ENCODE measurements at regions not wholly inside any gene's neighbourhood (a gene's known extent, or its start where the extent isn't known, plus 50 kb on each side); places are given as distances from the start of the nearest gene placed in this dataset.
"Not testable (repeated sequence)": the region's sequence is repeated elsewhere in the genome, so short reads cannot be mapped to it uniquely, and the experiment has no call there.

DNA sequence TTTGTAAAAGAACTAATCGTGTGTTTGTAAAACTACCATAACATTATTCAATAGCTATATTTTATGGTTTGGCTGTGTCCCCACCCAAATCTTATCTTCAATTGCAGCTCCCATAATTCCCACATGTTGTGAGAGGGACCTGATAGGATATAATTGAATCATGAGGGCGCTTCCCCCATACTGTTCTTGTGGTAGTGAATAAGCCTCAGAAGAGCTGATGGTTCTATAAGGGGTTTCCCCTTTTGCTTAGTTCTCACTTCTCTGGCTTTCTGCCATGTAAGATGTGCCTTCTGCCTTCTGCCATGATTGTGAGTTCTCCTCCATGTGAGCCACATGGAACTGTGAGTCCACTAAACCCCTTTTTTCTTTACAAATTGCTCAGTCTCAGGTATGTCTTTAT, 1372.3 kb downstream of the AMY1C start:
- no peak for ATAC-seq
- intact Hi-C loops (cut with DNase I): no loop called here
- no peak for DNase-seq (ENCODE audit: low spot score)

DNA sequence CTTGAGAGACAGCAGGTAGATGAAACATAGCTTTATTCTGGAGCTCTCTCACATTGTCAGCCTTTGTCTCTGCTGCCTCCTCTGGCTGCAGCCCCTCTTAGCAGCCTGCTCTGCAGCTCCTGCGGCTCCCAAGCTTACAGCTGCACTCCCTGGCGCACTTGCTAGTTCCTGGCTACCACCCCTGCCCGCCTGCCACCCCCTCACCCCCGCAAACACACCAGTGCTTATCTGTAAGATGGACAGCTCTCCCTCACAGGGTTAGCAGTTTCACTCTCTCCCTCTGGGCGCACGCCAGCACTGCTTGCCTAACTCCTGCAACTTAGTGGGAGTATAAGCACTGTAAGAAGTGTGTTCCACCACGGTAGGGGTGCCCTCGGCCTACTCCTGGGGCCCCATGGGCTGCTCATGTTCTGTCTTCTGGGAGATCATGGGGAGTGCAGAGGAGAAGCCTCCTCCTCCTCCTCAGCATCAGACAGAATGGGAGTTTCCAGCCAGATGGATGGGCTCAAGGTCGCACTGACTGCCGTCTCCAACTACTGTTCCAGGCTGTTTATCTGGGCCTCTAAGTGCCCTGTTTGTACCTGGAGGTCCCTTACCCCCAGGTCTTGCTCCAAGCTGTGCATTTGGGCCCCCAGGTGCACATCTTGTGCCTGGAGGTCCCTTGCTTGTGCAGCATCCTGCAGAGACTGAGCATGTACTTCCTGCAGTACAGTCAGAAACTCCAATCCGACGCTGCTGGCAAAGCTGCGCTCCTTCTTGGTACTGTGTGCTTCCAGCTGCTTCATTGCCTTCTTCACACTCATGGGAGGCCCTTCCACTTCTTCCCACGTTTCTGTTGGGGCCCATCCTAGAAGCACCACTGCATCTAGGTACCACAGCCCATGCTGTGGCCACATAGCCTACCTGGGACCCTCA, 1388.1 kb downstream of the AMY1C start:
- DNase-seq (ENCODE audit: low spot score) (no peak), ATAC-seq (peak; percentile 45)
- intact Hi-C loops (cut with DNase I): no loop called here

- DNase-seq (ENCODE audit: low spot score): no peak
- intact Hi-C loops (cut with DNase I): no loop called here
- ATAC-seq: peak; percentile 76
Measured at GRCh38 chr1:105138458-105138893, 1388.8 kb downstream of the AMY1C start.

GRCh38 chr1:105172788-105173187, 1423.1 kb downstream of the AMY1C start:
- no peak for DNase-seq (ENCODE audit: low spot score)
- no peak for ATAC-seq
- intact Hi-C loops (cut with DNase I): no loop called here

- intact Hi-C loops (cut with DNase I): no loop called here
- no peak for ATAC-seq
- DNase-seq (ENCODE audit: low spot score): no peak
Measured at GRCh38 chr1:105180789-105181188, 1431.1 kb downstream of the AMY1C start.

- intact Hi-C loops (cut with DNase I): no loop called here
- no peak for DNase-seq (ENCODE audit: low spot score)
- no peak for ATAC-seq
Measured at GRCh38 chr1:105204836-105205371, 1455.2 kb downstream of the AMY1C start.

DNA sequence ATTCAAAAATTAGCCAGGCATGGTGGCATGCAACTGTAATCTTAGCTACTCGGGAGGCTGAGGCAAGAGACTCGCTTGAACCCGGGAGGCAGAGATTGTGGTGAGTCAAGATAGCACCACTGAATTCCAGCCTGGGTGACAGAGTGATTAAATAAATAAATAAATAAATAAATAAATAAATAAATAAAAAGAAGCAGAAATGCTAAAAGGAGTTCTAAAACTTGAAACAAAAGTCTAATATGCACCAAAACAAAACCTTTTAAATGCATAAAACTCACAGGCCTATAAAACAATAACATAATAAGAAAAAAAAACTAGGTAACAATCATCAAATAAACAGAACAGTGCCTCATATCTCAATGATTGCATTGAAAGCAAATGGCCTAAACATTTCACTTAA, 1458.9 kb downstream of the AMY1C start:
- no peak for DNase-seq (ENCODE audit: low spot score)
- intact Hi-C loops (cut with DNase I): no loop called here
- ATAC-seq: no peak

DNA sequence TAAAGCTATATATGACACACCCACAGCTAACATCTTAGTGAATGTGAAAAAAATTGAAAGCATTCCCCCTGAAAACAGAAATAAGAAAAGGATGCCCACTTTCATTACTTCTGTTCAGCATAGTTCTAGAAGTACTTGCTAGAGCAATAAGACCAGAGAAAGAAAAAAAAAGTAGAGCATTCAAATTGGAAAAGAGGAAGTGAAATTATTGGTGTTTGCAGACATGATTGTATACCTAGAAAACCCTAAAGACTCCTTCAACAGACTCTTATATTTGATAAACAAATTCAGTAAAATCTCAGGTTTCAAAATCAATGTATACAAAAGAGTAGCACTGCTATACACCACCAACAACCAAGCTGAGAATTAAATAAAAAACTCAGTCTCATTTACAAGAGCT, 1461.0 kb downstream of the AMY1C start:
- intact Hi-C loops (cut with DNase I): no loop called here
- no peak for DNase-seq (ENCODE audit: low spot score)
- no peak for ATAC-seq

GRCh38 chr1:105231378-105231777, 1481.7 kb downstream of the AMY1C start:
- ATAC-seq (no peak), DNase-seq (ENCODE audit: low spot score) (no peak)
- intact Hi-C loops (cut with DNase I): no loop called here

- ATAC-seq (no peak), DNase-seq (ENCODE audit: low spot score) (no peak)
- intact Hi-C loops (cut with DNase I): no loop called here
Measured at GRCh38 chr1:105243411-105243810, 1493.7 kb downstream of the AMY1C start.

DNA sequence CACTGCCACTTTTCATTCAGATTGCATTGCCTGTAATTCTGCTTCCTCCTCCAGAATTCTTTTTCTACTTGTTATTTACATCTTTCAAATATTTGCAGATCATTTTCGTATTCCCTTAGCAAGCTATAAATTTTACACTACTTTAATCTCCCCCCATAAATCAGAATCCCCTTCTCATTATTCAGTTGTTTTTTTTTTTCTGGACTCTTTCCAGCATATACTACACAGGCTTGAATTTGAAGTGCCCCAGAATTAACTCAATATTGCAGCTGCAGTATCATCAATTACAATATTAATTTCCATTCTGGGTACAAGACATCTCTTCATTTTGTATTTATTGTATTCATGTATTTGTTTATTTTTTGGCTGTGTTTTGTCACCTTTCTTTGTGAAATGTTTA, 1494.3 kb downstream of the AMY1C start:
- intact Hi-C loops (cut with DNase I): no loop called here
- DNase-seq (ENCODE audit: low spot score): no peak
- ATAC-seq: no peak

DNA sequence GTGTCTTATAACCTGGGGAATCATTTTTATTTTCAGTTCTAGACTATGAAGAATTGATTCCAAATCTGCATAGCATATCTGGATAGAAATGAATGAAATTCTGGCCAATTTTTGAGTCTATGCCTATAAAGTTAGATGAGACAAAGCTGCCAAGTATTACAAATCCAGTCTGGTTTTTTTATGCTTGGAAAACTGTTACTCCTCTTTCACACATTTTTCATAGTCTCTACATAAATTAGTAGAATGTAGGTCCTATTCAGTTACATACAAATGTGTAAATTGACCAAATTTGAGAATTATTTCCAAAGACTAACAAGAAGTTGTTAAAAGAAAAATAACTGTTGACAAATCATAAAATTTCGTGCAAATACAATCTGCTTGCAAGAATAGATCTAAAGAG, 1505.2 kb downstream of the AMY1C start:
- no peak for DNase-seq (ENCODE audit: low spot score)
- intact Hi-C loops (cut with DNase I): no loop called here
- ATAC-seq: no peak

GRCh38 chr1:105260001-105260400, 1510.3 kb downstream of the AMY1C start:
- ATAC-seq (no peak), DNase-seq (ENCODE audit: low spot score) (no peak)
- intact Hi-C loops (cut with DNase I): no loop called here

DNA sequence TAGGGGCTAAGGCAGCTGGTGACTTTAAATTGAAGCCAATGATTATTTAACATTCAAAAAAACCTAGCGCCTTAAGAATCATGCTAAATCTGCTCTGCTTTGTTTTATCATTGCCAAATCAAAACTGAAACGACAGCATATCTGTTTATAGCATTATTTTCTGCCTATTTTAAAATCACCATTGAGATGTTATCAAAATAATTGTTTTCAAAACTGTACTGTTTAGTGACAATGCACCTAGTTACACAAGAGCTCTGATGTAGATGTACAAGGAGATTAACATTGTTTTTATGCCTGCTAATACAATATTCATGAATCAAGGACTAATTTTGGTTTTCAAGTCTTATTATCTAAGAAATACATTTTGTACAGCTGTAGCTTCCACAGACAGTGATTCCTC, 1521.3 kb downstream of the AMY1C start:
- intact Hi-C loops (cut with DNase I): no loop called here
- DNase-seq (ENCODE audit: low spot score) (no peak), ATAC-seq (no peak)

DNA sequence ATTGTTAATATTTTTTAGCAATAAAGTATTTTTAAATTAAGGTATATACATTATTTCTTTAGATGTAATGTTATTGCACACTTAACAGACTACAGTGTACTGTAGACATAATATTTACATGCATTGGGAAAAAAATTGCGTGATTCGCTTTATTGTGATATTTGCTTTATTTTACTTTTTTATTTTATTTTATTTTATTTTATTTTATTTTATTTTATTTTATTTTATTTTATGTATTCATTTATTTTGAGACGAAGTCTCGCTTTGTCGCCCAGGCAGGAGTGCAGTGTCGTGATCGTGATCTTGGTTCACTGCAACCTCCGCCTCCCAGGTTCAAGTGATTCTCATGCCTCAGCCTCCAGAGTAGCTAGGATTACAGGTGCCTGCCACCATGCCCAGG, 1522.7 kb downstream of the AMY1C start:
- ATAC-seq; intact Hi-C loops (cut with DNase I); DNase-seq (ENCODE audit: low spot score): not testable (repeated sequence)

- intact Hi-C loops (cut with DNase I): no loop called here
- ATAC-seq (no peak), DNase-seq (ENCODE audit: low spot score) (no peak)
Measured at GRCh38 chr1:105294838-105295237, 1545.1 kb downstream of the AMY1C start.

DNA sequence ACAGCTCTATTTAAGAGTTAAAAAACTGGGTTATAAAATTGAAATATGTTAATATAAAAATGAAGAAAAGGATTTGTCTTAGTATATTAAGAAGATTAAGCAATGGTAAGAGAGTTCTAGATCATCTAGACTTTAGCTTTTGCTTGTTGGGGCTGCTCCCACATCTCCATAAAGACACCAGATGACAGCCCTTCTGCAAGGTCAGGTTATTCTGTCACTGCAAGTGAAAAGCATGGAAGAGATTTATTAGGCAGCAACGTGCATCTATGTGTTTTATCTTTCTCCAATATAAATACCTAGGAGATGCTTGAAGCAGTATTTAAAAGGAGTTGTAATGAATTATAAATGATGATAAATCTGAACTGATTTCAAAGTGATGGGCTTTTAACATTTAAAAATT, 1560.4 kb downstream of the AMY1C start:
- no peak for DNase-seq (ENCODE audit: low spot score)
- ATAC-seq: no peak
- intact Hi-C loops (cut with DNase I): no loop called here

DNA sequence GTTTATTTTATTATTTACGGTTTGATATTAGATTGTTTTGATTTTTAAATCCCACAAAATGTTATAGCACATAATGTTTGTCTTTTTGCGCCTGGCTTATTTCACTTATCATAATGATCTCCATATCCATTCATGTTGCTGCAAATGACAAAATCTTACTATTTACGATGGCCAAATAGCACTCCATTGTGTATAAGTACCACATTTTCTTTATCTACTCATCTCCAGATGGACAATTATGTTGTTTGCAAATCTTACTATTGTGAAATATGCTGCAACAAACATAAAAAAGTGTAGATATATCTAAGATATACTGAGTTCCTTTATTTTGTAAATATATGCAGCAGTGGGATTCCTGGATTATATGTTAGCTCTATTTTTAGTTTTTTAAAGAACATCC, 1568.3 kb downstream of the AMY1C start:
- intact Hi-C loops (cut with DNase I): loop anchor here (2.0 kb wide), 1 partner anchor 65 kb away; no protein-coding TSS in a partner anchor
- ATAC-seq: no peak
- no peak for DNase-seq (ENCODE audit: low spot score)

GRCh38 chr1:105326886-105327285, 1577.2 kb downstream of the AMY1C start:
- ATAC-seq: no peak
- intact Hi-C loops (cut with DNase I): no loop called here

GRCh38 chr1:105337420-105337819, 1587.7 kb downstream of the AMY1C start:
- no peak for DNase-seq (ENCODE audit: low spot score)
- ATAC-seq: no peak
- intact Hi-C loops (cut with DNase I): no loop called here

More at GRCh38 chr1:105326886-105327285, 1577.2 kb downstream of the AMY1C start:
- no peak for DNase-seq (ENCODE audit: low spot score)

DNA sequence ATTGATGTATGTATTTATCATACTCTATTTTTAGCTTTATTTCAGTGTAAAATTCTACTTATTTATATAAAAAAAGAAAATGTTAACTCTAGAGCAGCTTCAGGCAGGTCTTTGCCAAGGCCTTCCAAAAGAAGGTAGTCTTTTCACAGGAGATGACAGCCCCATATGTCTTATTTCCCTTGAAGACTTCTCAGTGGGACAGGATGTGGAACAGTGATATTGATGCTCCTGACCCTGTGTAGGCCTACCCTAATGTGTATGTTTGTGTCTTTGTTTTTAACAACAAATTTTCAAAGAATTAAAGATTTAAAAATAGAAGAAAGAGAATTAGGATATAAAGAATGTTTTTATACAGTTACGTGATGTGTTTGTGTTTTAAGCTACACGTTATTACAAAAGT, 1593.6 kb downstream of the AMY1C start:
- intact Hi-C loops (cut with DNase I): no loop called here
- no peak for DNase-seq (ENCODE audit: low spot score)
- ATAC-seq: no peak
